OCI-LY7 (cell line): ENCODE measurements at regions not wholly inside any gene's neighbourhood (a gene's known extent, or its start where the extent isn't known, plus 50 kb on each side); places are given as distances from the start of the nearest gene placed in this dataset.

Experiments used
- BruUV-seq: library from RNA; stranded (reverse); fragments of 400-500 nt; replicated peaks from 2 replicates; lab custom pipeline; 2021; lab: Mats Ljungman, UMichigan
- CTCF ChIA-PET: fragments of 300-600 bp; sonication (Branson Sonifier 250); formaldehyde crosslinking; loops from one replicate; lab custom pipeline; 2022; ENCODE audit warnings: antibody characterized with exemption; ENCODE audit not compliant: unreplicated experiment; lab: Charles Lee
- POLR2A ChIA-PET: fragments of 300-600 bp; sonication (Branson Sonifier 250); formaldehyde crosslinking; loops from one replicate; lab custom pipeline; 2022; ENCODE audit warnings: antibody characterized with exemption; lab: Charles Lee
- DNase-seq: peaks from one replicate; pipeline ENCODE4 v3.0.0-alpha.2; 2015; ENCODE audit warnings: low spot score
- H2AFZ ChIP-seq: fragments of 200-600 bp; sonication (generic), shearing (Covaris generic); 2 replicates; pipeline ENCODE4 v1.6.1; 2014; ENCODE audit warnings: mild to moderate bottlenecking, antibody characterized with exemption, low read length, moderate library complexity
- H3K27ac ChIP-seq: fragments of 200-600 bp; sonication (generic); 2 replicates; pipeline ENCODE4 v1.5.1; 2014; ENCODE audit warnings: mixed run types, low read depth, mild to moderate bottlenecking, moderate library complexity, low read length, inconsistent platforms; ENCODE audit not compliant: poor library complexity, severe bottlenecking
- H3K36me3 ChIP-seq: fragments of 200-600 bp; sonication (generic); 2 replicates; pipeline ENCODE4 v1.6.1; 2014; ENCODE audit warnings: mild to moderate bottlenecking, antibody characterized with exemption, low read length, moderate library complexity, mixed read lengths; ENCODE audit not compliant: insufficient read depth
- H3K4me1 ChIP-seq: fragments of 200-600 bp; sonication (generic); 2 replicates; pipeline ENCODE4 v1.5.1; 2014; ENCODE audit warnings: mild to moderate bottlenecking, low read length; ENCODE audit not compliant: insufficient read depth, poor library complexity, severe bottlenecking
- H3K4me2 ChIP-seq: fragments of 200-600 bp; sonication (generic); 2 replicates; pipeline ENCODE4 v1.6.1; 2014; ENCODE audit warnings: mild to moderate bottlenecking, low read length
- H3K4me3 ChIP-seq: fragments of 200-600 bp; sonication (generic); 2 replicates; pipeline ENCODE4 v1.5.1; 2014; ENCODE audit warnings: mild to moderate bottlenecking, low read depth, low read length; ENCODE audit not compliant: poor library complexity, severe bottlenecking
- H3K79me2 ChIP-seq: fragments of 200-600 bp; sonication (generic); 2 replicates; pipeline ENCODE4 v1.6.1; 2016; ENCODE audit warnings: low read depth, mild to moderate bottlenecking, low read length, moderate library complexity, mixed read lengths; ENCODE audit not compliant: insufficient read depth
- H3K9me2 ChIP-seq: fragments of 200-600 bp; sonication (generic); 2 replicates; pipeline ENCODE4 v1.6.1; 2016; ENCODE audit warnings: mild to moderate bottlenecking, low read length, mixed read lengths; ENCODE audit not compliant: insufficient read depth
- H3K9me3 ChIP-seq: fragments of 200-600 bp; sonication (generic); 2 replicates; pipeline ENCODE4 v1.6.1; 2014; ENCODE audit warnings: mild to moderate bottlenecking, mixed run types, low read length, mixed read lengths
- H4K20me1 ChIP-seq: fragments of 200-600 bp; sonication (generic); 2 replicates; pipeline ENCODE4 v1.6.1; 2014; ENCODE audit warnings: mild to moderate bottlenecking, antibody characterized with exemption, low read length, moderate library complexity, mixed read lengths; ENCODE audit not compliant: insufficient read depth
- EZH2phosphoT487 ChIP-seq: fragments of 200-600 bp; sonication (generic); IDR thresholded peaks from 2 replicates; pipeline ENCODE4 v1.6.1; 2018; ENCODE audit warnings: low read depth, borderline replicate concordance, mild to moderate bottlenecking, mixed run types, antibody characterized with exemption, low read length, moderate library complexity, mixed read lengths
- intact Hi-C: fragments of 100-400 bp; cut with micrococcal nuclease; formaldehyde crosslinking; loops from one replicate; pipeline ENCODE4 v1.10.0; 2022; ENCODE audit not compliant: unreplicated experiment
- TF ChIP-seq, protein P1 (sequence below): fragments of 200-600 bp; sonication (generic); conservative IDR thresholded peaks from 2 replicates; pipeline ENCODE4 v1.5.1; 2014; ENCODE audit warnings: mild to moderate bottlenecking, antibody characterized with exemption, low read length, moderate library complexity, mixed read lengths

DNA sequence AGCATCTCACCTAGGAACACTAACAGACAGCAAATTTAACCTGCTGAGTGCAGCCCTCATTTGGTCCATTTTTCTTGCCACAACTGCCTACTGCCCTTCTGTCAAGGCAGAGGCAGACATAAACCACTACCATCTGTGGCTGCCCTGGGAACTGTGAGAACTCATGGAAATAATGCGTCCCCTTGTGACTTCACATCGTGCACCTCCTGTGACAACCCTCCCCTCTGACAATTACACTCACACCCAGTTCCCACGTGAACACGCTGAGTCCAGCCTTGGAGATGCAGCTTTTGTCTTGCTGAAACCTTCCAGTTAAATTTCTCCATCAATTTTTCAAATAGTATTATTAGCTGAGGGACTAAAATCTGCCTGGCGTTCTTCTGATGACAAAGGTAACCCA, 193.1 kb upstream of the KLF14 start:
- DNase-seq = no peak
- no peaks in the 10 kb centered on the region for H3K9me3 ChIP-seq
- H3K36me3 ChIP-seq = no peaks in the 10 kb centered on the region
- no peak for TF ChIP-seq EZH2phosphoT487
- TF ChIP-seq, protein P1, sequence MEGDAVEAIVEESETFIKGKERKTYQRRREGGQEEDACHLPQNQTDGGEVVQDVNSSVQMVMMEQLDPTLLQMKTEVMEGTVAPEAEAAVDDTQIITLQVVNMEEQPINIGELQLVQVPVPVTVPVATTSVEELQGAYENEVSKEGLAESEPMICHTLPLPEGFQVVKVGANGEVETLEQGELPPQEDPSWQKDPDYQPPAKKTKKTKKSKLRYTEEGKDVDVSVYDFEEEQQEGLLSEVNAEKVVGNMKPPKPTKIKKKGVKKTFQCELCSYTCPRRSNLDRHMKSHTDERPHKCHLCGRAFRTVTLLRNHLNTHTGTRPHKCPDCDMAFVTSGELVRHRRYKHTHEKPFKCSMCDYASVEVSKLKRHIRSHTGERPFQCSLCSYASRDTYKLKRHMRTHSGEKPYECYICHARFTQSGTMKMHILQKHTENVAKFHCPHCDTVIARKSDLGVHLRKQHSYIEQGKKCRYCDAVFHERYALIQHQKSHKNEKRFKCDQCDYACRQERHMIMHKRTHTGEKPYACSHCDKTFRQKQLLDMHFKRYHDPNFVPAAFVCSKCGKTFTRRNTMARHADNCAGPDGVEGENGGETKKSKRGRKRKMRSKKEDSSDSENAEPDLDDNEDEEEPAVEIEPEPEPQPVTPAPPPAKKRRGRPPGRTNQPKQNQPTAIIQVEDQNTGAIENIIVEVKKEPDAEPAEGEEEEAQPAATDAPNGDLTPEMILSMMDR = no peak
- H3K4me1 ChIP-seq = peaks cover 6% of the 10 kb centered on the region
- H3K27ac ChIP-seq = no peak overlapping the region
- H3K79me2 ChIP-seq = no peaks in the 10 kb centered on the region
- POLR2A ChIA-PET = no interaction called here
- H3K4me2 ChIP-seq = no peak overlapping the region
- no peak overlapping the region for H2AFZ ChIP-seq
- no TSS peak for BruUV-seq
- no peak overlapping the region for H3K4me3 ChIP-seq
- intact Hi-C loops = no loop called here
- CTCF ChIA-PET = no interaction called here
- H4K20me1 ChIP-seq = no peaks in the 10 kb centered on the region
- H3K9me2 ChIP-seq = no peaks in the 10 kb centered on the region

GRCh38 chr7:130927564-130927963, 193.6 kb upstream of the KLF14 start:
- Histone ChIP-seq H3K79me2 (no peaks in the 10 kb centered on the region), H3K36me3 (no peaks in the 10 kb centered on the region; the same call in 1 of the 2 replicates), H3K9me3 (no peaks in the 10 kb centered on the region), H3K4me2 (no peak overlapping the region), H3K9me2 (no peaks in the 10 kb centered on the region), H2AFZ (no peak overlapping the region), H3K4me1 (peaks cover 6% of the 10 kb centered on the region), H4K20me1 (no peaks in the 10 kb centered on the region), H3K27ac (no peak overlapping the region), H3K4me3 (no peak overlapping the region)
- no TSS peak for BruUV-seq
- ChIA-PET POLR2A (no interaction called here), CTCF (no interaction called here)
- TF ChIP-seq EZH2phosphoT487 = no peak
- TF ChIP-seq, protein P1 = no peak
- no peak for DNase-seq
- intact Hi-C loops = no loop called here

GRCh38 chr7:130929896-130930659, 196.1 kb upstream of the KLF14 start:
- Histone ChIP-seq H3K4me3 (no peak overlapping the region), H3K36me3 (peaks cover 7% of the 10 kb centered on the region), H2AFZ (no peak overlapping the region), H3K4me1 (peaks cover 6% of the 10 kb centered on the region), H3K9me2 (no peaks in the 10 kb centered on the region), H3K27ac (no peak overlapping the region), H3K9me3 (no peaks in the 10 kb centered on the region), H3K4me2 (no peak overlapping the region), H4K20me1 (no peaks in the 10 kb centered on the region), H3K79me2 (no peaks in the 10 kb centered on the region)
- BruUV-seq = no TSS peak
- intact Hi-C loops = no loop called here
- POLR2A ChIA-PET = interaction anchor here (0.5 to 3.0 kb wide), 10 partner anchors 8 to 1127 kb away, joined by 3 to 11 read pairs (median 3); no protein-coding TSS in a partner anchor
- CTCF ChIA-PET = interaction anchor here (1.2 kb wide), 1 partner anchor 17 kb away, joined by 3 read pairs; no protein-coding TSS in a partner anchor
- no peak for DNase-seq
- TF ChIP-seq, protein P1 = no peak
- TF ChIP-seq EZH2phosphoT487 = no peak
